Neuronal stem cell (in vitro differentiated cells): ENCODE measurements at regions not wholly inside any gene's neighbourhood (a gene's known extent, or its start where the extent isn't known, plus 50 kb on each side); places are given as distances from the start of the nearest gene placed in this dataset.

Experiments used
- DNase-seq: peaks from one replicate; pipeline ENCODE4 v3.0.0-alpha.2; 2013; ENCODE audit warnings: low spot score
- H2AFZ ChIP-seq: one replicate; pipeline ENCODE4 v1.6.1; 2013; ENCODE audit warnings: mild to moderate bottlenecking, low read length, inconsistent platforms
- H2AK5ac ChIP-seq: 2 replicates; pipeline ENCODE4 v1.6.1; 2013; ENCODE audit warnings: low read depth, mild to moderate bottlenecking, inconsistent platforms, low read length, moderate library complexity, mixed read lengths
- H2BK120ac ChIP-seq: 2 replicates; pipeline ENCODE4 v1.6.1; 2013; ENCODE audit warnings: low read depth, mild to moderate bottlenecking, inconsistent platforms, low read length, moderate library complexity, mixed read lengths
- H2BK12ac ChIP-seq: one replicate; pipeline ENCODE4 v1.6.1; 2013; ENCODE audit warnings: low read length, inconsistent platforms
- H2BK15ac ChIP-seq: 2 replicates; pipeline ENCODE4 v1.6.1; 2013; ENCODE audit warnings: mild to moderate bottlenecking, low read length, inconsistent platforms, mixed read lengths
- H2BK5ac ChIP-seq: one replicate; pipeline ENCODE4 v1.6.1; 2013; ENCODE audit warnings: inconsistent platforms, mild to moderate bottlenecking, low read length, moderate library complexity
- H3K14ac ChIP-seq: one replicate; pipeline ENCODE4 v1.6.1; 2013; ENCODE audit warnings: low read length, inconsistent platforms
- H3K18ac ChIP-seq: 2 replicates; pipeline ENCODE4 v1.6.1; 2013; ENCODE audit warnings: low read length, inconsistent platforms
- H3K23ac ChIP-seq: 2 replicates; pipeline ENCODE4 v1.6.1; 2013; ENCODE audit warnings: low read depth, mild to moderate bottlenecking, mixed read lengths, low read length, inconsistent platforms; ENCODE audit not compliant: poor library complexity
- H3K27ac ChIP-seq: replicated peaks from 3 replicates; pipeline ENCODE4 v1.5.1; 2013; ENCODE audit warnings: low read length, inconsistent platforms
- H3K27me3 ChIP-seq, 3 experiments: 2 replicates each; pipeline ENCODE4 v1.6.1; 2013; ENCODE audit warnings: low read length in 3 of 3, mild to moderate bottlenecking in 2 of 3, inconsistent platforms in 1 of 3, low read depth in 1 of 3, mixed read lengths in 1 of 3, moderate library complexity in 1 of 3; ENCODE audit not compliant: control insufficient read depth in 3 of 3, insufficient read depth in 3 of 3
- H3K36me3 ChIP-seq, 2 donors: replicated peaks in 1 of 2; 2 replicates each; pipeline ENCODE4 v1.6.1; 2013; ENCODE audit warnings: low read length in 2 of 2; ENCODE audit not compliant: control insufficient read depth in 2 of 2, insufficient read depth in 2 of 2
- H3K4ac ChIP-seq: 2 replicates; pipeline ENCODE4 v1.6.1; 2013; ENCODE audit warnings: inconsistent platforms, mild to moderate bottlenecking, low read length, moderate library complexity
- H3K4me1 ChIP-seq, 2 donors: 1 replicate in 1 of 2; 2 replicates in 1 of 2; pipeline ENCODE4 v1.6.1; 2013; ENCODE audit warnings: low read length in 2 of 2, low read depth in 1 of 2; ENCODE audit not compliant: control insufficient read depth in 2 of 2, insufficient read depth in 1 of 2
- H3K4me2 ChIP-seq: one replicate; pipeline ENCODE4 v1.6.1; 2013; ENCODE audit warnings: mild to moderate bottlenecking, low read length, inconsistent platforms; ENCODE audit not compliant: insufficient read depth, poor library complexity, severe bottlenecking
- H3K4me3 ChIP-seq, 2 donors: 2 replicates each; pipeline ENCODE4 v1.5.1; 2013; ENCODE audit warnings: low read length in 2 of 2, mild to moderate bottlenecking in 2 of 2, inconsistent platforms in 1 of 2, moderate library complexity in 1 of 2
- H3K79me1 ChIP-seq: one replicate; pipeline ENCODE4 v1.6.1; 2013; ENCODE audit warnings: low read depth, mild to moderate bottlenecking, inconsistent platforms, low read length, moderate library complexity
- H3K9ac ChIP-seq: one replicate; pipeline ENCODE4 v1.6.1; 2013; ENCODE audit warnings: mild to moderate bottlenecking, low read depth, low read length, inconsistent platforms; ENCODE audit not compliant: poor library complexity
- H3K9me3 ChIP-seq, 2 donors: replicated peaks in 1 of 2; 2 replicates each; pipeline versions ENCODE3 to v1.6.1; 2013; ENCODE audit warnings: low read length in 2 of 2, mild to moderate bottlenecking in 2 of 2, inconsistent platforms in 1 of 2, low read depth in 1 of 2, mixed read lengths in 1 of 2, moderate library complexity in 1 of 2; ENCODE audit not compliant: control insufficient read depth in 2 of 2, insufficient read depth in 1 of 2
- H4K8ac ChIP-seq: one replicate; pipeline ENCODE4 v1.6.1; 2013; ENCODE audit warnings: low read depth, mild to moderate bottlenecking, inconsistent platforms, low read length, moderate library complexity
- H4K91ac ChIP-seq: one replicate; pipeline ENCODE4 v1.6.1; 2013; ENCODE audit warnings: low read length, low read depth, mild to moderate bottlenecking, inconsistent platforms; ENCODE audit not compliant: poor library complexity
- WGBS, 2 donors: extraction: QIAGEN DNeasy Blood & Tissue Kit; methylation state at CpG; one replicate each; pipeline ENCODE4 v1.1.7; 2013; ENCODE audit warnings: missing lambda C conversion rate in 2 of 2, mixed read lengths in 1 of 2; ENCODE audit not compliant: insufficient read length in 2 of 2, insufficient replicate concordance in 1 of 2; ENCODE audit errors: extremely low coverage in 2 of 2; 5-methylcytosine and 5-hydroxymethylcytosine counted together

DNA sequence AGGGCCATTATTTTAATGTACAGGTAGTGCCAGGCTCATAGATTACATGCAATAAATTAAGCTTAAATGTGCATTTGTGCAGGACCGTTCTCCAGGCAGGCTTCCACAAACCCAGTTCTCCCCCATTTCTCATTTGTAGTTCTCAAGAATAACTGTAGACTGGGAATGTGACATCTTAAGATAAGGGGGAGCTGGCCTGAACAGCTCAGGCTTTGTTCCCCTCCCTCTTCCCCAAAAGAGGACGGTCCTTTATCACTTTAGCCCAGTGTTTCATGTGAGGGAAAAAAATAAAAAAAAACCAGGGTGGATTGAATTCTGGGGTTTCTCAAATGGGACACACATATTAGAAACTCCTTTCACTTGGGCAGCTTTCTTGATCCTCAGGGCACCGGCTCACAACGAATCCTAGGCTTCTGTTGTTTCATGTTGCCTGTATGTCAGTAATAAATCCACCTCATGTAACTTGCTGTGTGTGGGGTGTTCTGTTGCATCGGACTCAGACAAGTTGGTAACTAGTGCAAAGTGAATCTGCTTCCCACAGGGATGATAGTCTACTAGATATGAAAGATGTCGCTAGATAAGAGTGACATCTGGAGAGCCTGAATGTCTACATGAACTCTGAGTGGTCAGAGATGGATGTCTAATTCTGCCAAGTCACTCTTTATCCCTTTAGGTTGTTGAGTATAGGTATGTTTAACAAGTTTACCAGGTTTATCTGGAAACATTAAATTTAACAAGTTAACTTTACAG lies 2030.6 kb upstream of the NUDT12 start:
- no peak overlapping the region for H3K4ac ChIP-seq
- H2BK120ac ChIP-seq, result no peak overlapping the region
- no peak overlapping the region for H2AFZ ChIP-seq
- H3K18ac ChIP-seq, result no peak overlapping the region
- H2BK5ac ChIP-seq, result no peak overlapping the region
- no peak overlapping the region for H3K9ac ChIP-seq
- no peak overlapping the region for H3K4me3 ChIP-seq
- H3K4me1 ChIP-seq, result no peaks in the 10 kb centered on the region
- no peak overlapping the region for H2AK5ac ChIP-seq
- no CpG with 5 or more reads among the region's 6 CpGs for WGBS, 2 donors
- H4K91ac ChIP-seq, result no peak overlapping the region
- H3K27ac ChIP-seq, result no peak overlapping the region
- H3K27me3 ChIP-seq, result no peaks in the 10 kb centered on the region
- H3K4me2 ChIP-seq, result no peak overlapping the region
- H3K14ac ChIP-seq, result no peak overlapping the region
- H3K9me3 ChIP-seq, result no peaks in the 10 kb centered on the region
- H3K23ac ChIP-seq, result no peak overlapping the region
- H3K36me3 ChIP-seq, result no peaks in the 10 kb centered on the region
- no peak overlapping the region for H2BK12ac ChIP-seq
- H2BK15ac ChIP-seq, result no peak overlapping the region
- no peak overlapping the region for H4K8ac ChIP-seq
- no peak for DNase-seq
- no peaks in the 10 kb centered on the region for H3K79me1 ChIP-seq

DNA sequence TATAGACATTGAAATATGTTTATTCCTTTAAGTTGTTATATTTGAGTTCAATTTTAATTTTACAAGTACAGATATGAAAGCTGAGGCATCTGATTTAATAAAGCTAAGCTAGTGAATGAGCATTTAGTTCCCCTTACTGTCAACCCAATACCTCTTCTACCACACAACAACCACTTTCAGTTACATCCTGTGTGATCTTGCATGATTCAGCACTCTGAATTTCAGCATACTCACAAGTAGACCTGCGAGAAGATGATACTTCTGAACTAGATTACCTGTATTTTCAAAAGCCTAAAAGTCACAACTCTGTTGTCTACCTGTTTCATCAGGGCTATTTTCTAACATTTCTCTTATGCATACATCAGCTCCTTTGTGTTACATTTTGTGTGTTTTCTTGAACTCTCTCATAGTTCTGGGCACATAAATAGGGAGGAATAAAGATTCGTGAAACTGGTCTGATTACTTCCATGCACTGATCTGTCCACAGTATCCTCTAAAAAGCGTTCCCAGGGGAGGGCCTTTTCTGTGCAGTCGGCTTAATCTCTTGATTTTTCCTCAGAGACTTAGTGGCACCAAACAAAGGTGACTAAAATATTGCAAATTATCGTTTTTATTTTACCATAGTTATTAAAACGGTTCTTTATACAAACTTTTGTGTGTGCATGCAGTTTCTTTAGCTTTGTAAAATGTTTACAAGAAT lies 2025.5 kb upstream of the NUDT12 start:
- no CpG with 5 or more reads among the region's 6 CpGs for WGBS, 2 donors
- H3K4ac ChIP-seq, result no peak overlapping the region
- DNase-seq, result no peak

GRCh38 chr5:105581988-105582690 lies 2019.5 kb upstream of the NUDT12 start:
- no peak for DNase-seq
- WGBS, 2 donors, result no CpG with 5 or more reads among the region's 7 CpGs
- Histone ChIP-seq H2BK15ac (no peak overlapping the region), H3K23ac (no peak overlapping the region), H4K91ac (no peak overlapping the region), H3K4me2 (no peak overlapping the region), H3K4ac (no peak overlapping the region), H3K9me3 (no peaks in the 10 kb centered on the region), H3K4me3 (no peak overlapping the region), H3K27ac (no peak overlapping the region), H2BK5ac (no peak overlapping the region), H4K8ac (no peak overlapping the region), H2AFZ (no peak overlapping the region), H2BK120ac (no peak overlapping the region), H3K18ac (no peak overlapping the region), H3K27me3 (no peaks in the 10 kb centered on the region), H2BK12ac (no peak overlapping the region), H3K14ac (no peak overlapping the region), H3K36me3 (no peaks in the 10 kb centered on the region), H3K9ac (no peak overlapping the region), H2AK5ac (no peak overlapping the region), H3K79me1 (no peaks in the 10 kb centered on the region), H3K4me1 (no peaks in the 10 kb centered on the region)

More for the DNA sequence above, 2025.5 kb upstream of the NUDT12 start:
- no peak overlapping the region for H3K4me2 ChIP-seq
- no peak overlapping the region for H2AFZ ChIP-seq
- H3K4me1 ChIP-seq, result no peaks in the 10 kb centered on the region
- H2BK12ac ChIP-seq, result no peak overlapping the region
- no peaks in the 10 kb centered on the region for H3K79me1 ChIP-seq
- H3K18ac ChIP-seq, result no peak overlapping the region
- H3K27me3 ChIP-seq, result no peaks in the 10 kb centered on the region
- H3K9ac ChIP-seq, result no peak overlapping the region
- no peak overlapping the region for H2BK15ac ChIP-seq
- H3K14ac ChIP-seq, result no peak overlapping the region
- no peak overlapping the region for H3K4me3 ChIP-seq
- no peak overlapping the region for H2BK5ac ChIP-seq
- no peak overlapping the region for H2BK120ac ChIP-seq
- no peaks in the 10 kb centered on the region for H3K9me3 ChIP-seq
- no peak overlapping the region for H4K8ac ChIP-seq
- no peak overlapping the region for H3K27ac ChIP-seq
- H3K23ac ChIP-seq, result no peak overlapping the region
- H3K36me3 ChIP-seq, result no peaks in the 10 kb centered on the region
- H4K91ac ChIP-seq, result no peak overlapping the region
- no peak overlapping the region for H2AK5ac ChIP-seq

- Histone ChIP-seq H3K23ac (no peak overlapping the region), H3K27me3 (no peaks in the 10 kb centered on the region), H3K14ac (no peak overlapping the region), H3K9ac (no peak overlapping the region), H3K4me1 (no peaks in the 10 kb centered on the region), H3K27ac (no peak overlapping the region), H4K91ac (no peak overlapping the region), H2BK15ac (no peak overlapping the region), H2AFZ (no peak overlapping the region), H3K36me3 (no peaks in the 10 kb centered on the region), H3K4me3 (no peak overlapping the region), H2BK120ac (no peak overlapping the region), H3K18ac (no peak overlapping the region), H2BK5ac (no peak overlapping the region), H3K9me3 (no peaks in the 10 kb centered on the region), H3K4ac (no peak overlapping the region), H3K4me2 (no peak overlapping the region), H2BK12ac (no peak overlapping the region), H3K79me1 (no peaks in the 10 kb centered on the region), H4K8ac (no peak overlapping the region), H2AK5ac (no peak overlapping the region)
- no peak for DNase-seq
These were observed 2011.0 kb upstream of the NUDT12 start for GRCh38 chr5:105573575-105573974.
